IMR-90 (cell line): ENCODE measurements at regions not wholly inside any gene's neighbourhood (a gene's known extent, or its start where the extent isn't known, plus 50 kb on each side); places are given as distances from the start of the nearest gene placed in this dataset.

ENCODE experiments used
- ATAC-seq: fragments of 200-7000 bp; cut with Tn5 transposase; 2 replicates; pipeline ENCODE4 v1.9.1; 2020; ENCODE audit warnings: low read depth, mild to moderate bottlenecking, moderate library complexity
- BruUV-seq: library from RNA; stranded (reverse); fragments of 400-500 nt; replicated peaks from 2 replicates; lab custom pipeline; 2021; lab: Mats Ljungman, UMichigan
- CTCF ChIA-PET: fragments of 300-600 bp; formaldehyde crosslinking; extraction: SDS; loops from one replicate; lab custom pipeline; 2021; ENCODE audit warnings: antibody characterized with exemption; lab: Yijun Ruan, JAX
- POLR2A ChIA-PET: fragments of 300-600 bp; sonication (Branson Sonifier 250); formaldehyde crosslinking; loops from one replicate; lab custom pipeline; 2022; ENCODE audit warnings: antibody characterized with exemption; ENCODE audit not compliant: unreplicated experiment; lab: Charles Lee
- DNase-seq: peaks from one replicate; pipeline ENCODE4 v3.0.0; 2013
- H2AFZ ChIP-seq: replicated peaks from 2 replicates; pipeline ENCODE3; 2013; ENCODE audit warnings: low read length, mild to moderate bottlenecking; ENCODE audit not compliant: poor library complexity
- H2AK5ac ChIP-seq: 2 replicates; pipeline ENCODE4 v1.6.1; 2013; ENCODE audit warnings: low read depth, low read length, inconsistent platforms
- H2AK9ac ChIP-seq: replicated peaks from 2 replicates; pipeline ENCODE3; 2013; ENCODE audit warnings: mild to moderate bottlenecking, low read depth, low read length, moderate library complexity; ENCODE audit not compliant: poor library complexity
- H2BK120ac ChIP-seq: 2 replicates; pipeline ENCODE4 v1.6.1; 2013; ENCODE audit warnings: low read depth, low read length, inconsistent platforms
- H2BK15ac ChIP-seq: 3 replicates; pipeline ENCODE4 v1.6.1; 2013; ENCODE audit warnings: low read depth, low read length, inconsistent platforms
- H2BK20ac ChIP-seq: 2 replicates; pipeline ENCODE4 v1.6.1; 2013; ENCODE audit warnings: low read depth, mild to moderate bottlenecking, inconsistent platforms, low read length, moderate library complexity
- H2BK5ac ChIP-seq: 2 replicates; pipeline ENCODE4 v1.6.1; 2013; ENCODE audit warnings: mild to moderate bottlenecking, low read depth, low read length, inconsistent platforms; ENCODE audit not compliant: poor library complexity, severe bottlenecking
- H3K14ac ChIP-seq: replicated peaks from 2 replicates; pipeline ENCODE4 v1.6.1; 2013; ENCODE audit warnings: low read depth, low read length, inconsistent platforms
- H3K18ac ChIP-seq: 2 replicates; pipeline ENCODE4 v1.6.1; 2013; ENCODE audit warnings: low read depth, low read length, control low read depth
- H3K23ac ChIP-seq: 2 replicates; pipeline ENCODE4 v1.6.1; 2013; ENCODE audit warnings: low read depth, low read length, inconsistent platforms
- H3K27ac ChIP-seq: 2 replicates; pipeline ENCODE4 v1.5.1; 2013; ENCODE audit warnings: mild to moderate bottlenecking, control low read depth, low read length; ENCODE audit not compliant: insufficient read depth
- H3K27me3 ChIP-seq: 2 replicates; pipeline ENCODE4 v1.6.1; 2013; ENCODE audit warnings: low read length; ENCODE audit not compliant: control insufficient read depth, insufficient read depth
- H3K36me3 ChIP-seq: 2 replicates; pipeline ENCODE4 v1.6.1; 2013; ENCODE audit warnings: low read length, mixed read lengths; ENCODE audit not compliant: control insufficient read depth, insufficient read depth
- H3K4ac ChIP-seq: 2 replicates; pipeline ENCODE4 v1.6.1; 2013; ENCODE audit warnings: low read depth, low read length, inconsistent platforms
- H3K4me1 ChIP-seq: 2 replicates; pipeline ENCODE4 v1.6.1; 2013; ENCODE audit warnings: low read length, mixed read lengths; ENCODE audit not compliant: control insufficient read depth, insufficient read depth
- H3K4me2 ChIP-seq: 2 replicates; pipeline ENCODE4 v1.6.1; 2013; ENCODE audit warnings: low read depth, mild to moderate bottlenecking, control low read depth, low read length, moderate library complexity
- H3K4me3 ChIP-seq: 2 replicates; pipeline ENCODE4 v1.5.1; 2013; ENCODE audit warnings: low read depth, mild to moderate bottlenecking, control low read depth, low read length, moderate library complexity; ENCODE audit not compliant: insufficient read depth
- H3K56ac ChIP-seq: 2 replicates; pipeline ENCODE4 v1.6.1; 2013; ENCODE audit warnings: low read length, inconsistent platforms; ENCODE audit not compliant: insufficient read depth; ENCODE audit errors: extremely low read depth
- H3K79me1 ChIP-seq, 2 experiments: 2 replicates each; pipeline ENCODE4 v1.6.1; 2013; ENCODE audit warnings: low read length in 2 of 2, inconsistent platforms in 1 of 2, low read depth in 1 of 2
- H3K9ac ChIP-seq: 2 replicates; pipeline ENCODE4 v1.6.1; 2013; ENCODE audit warnings: low read depth, low read length, control low read depth
- H3K9me1 ChIP-seq: 2 replicates; pipeline ENCODE4 v1.6.1; 2013; ENCODE audit warnings: low read length, inconsistent platforms; ENCODE audit not compliant: insufficient read depth
- H3K9me3 ChIP-seq: 2 replicates; pipeline ENCODE4 v1.6.1; 2013; ENCODE audit warnings: low read length; ENCODE audit not compliant: control insufficient read depth, insufficient read depth
- H4K20me1 ChIP-seq: 2 replicates; pipeline ENCODE4 v1.6.1; 2013; ENCODE audit warnings: low read length, inconsistent platforms; ENCODE audit not compliant: insufficient read depth
- H4K5ac ChIP-seq: 2 replicates; pipeline ENCODE4 v1.6.1; 2013; ENCODE audit warnings: mild to moderate bottlenecking, low read depth, low read length, control low read depth
- H4K8ac ChIP-seq, 2 experiments: 2 replicates each; pipeline ENCODE4 v1.6.1; 2013; ENCODE audit warnings: low read depth in 2 of 2, low read length in 2 of 2, control low read depth in 1 of 2, inconsistent platforms in 1 of 2
- H4K91ac ChIP-seq: 2 replicates; pipeline ENCODE4 v1.6.1; 2013; ENCODE audit warnings: low read depth, low read length, inconsistent platforms; ENCODE audit not compliant: insufficient read depth
- BHLHE40 ChIP-seq: fragments of 150-350 bp; IDR thresholded peaks from 2 replicates; pipeline ENCODE4 v1.6.1; 2016; ENCODE audit warnings: mild to moderate bottlenecking, low read depth, low read length
- CEBPB ChIP-seq: IDR thresholded peaks from 2 replicates; pipeline ENCODE4 v1.6.1; 2012; ENCODE audit warnings: low read depth, low read length, improper control_type of control experiment
- CHD1 ChIP-seq: IDR thresholded peaks from 2 replicates; pipeline ENCODE4 v1.6.1; 2012; ENCODE audit warnings: low read depth, low read length, improper control_type of control experiment
- CTCF ChIP-seq: conservative IDR thresholded peaks from 2 replicates; pipeline ENCODE4 v1.5.1; 2012; ENCODE audit warnings: mild to moderate bottlenecking, low read depth, low read length, improper control_type of control experiment
- ELK1 ChIP-seq: fragments of 150-350 bp; IDR thresholded peaks from 2 replicates; pipeline ENCODE4 v1.6.1; 2016; ENCODE audit warnings: low read depth, mild to moderate bottlenecking, low read length, moderate library complexity, borderline replicate concordance
- FOS ChIP-seq: fragments of 150-350 bp; IDR thresholded peaks from 2 replicates; pipeline ENCODE4 v1.6.1; 2016; ENCODE audit warnings: low read depth, low read length
- MAFK ChIP-seq: IDR thresholded peaks from 2 replicates; pipeline ENCODE4 v1.6.1; 2012; ENCODE audit warnings: low read depth, low read length, improper control_type of control experiment
- MAZ ChIP-seq: IDR thresholded peaks from 2 replicates; pipeline ENCODE4 v1.6.1; 2012; ENCODE audit warnings: low read depth, mild to moderate bottlenecking, low read length, improper control_type of control experiment, moderate library complexity, borderline replicate concordance
- MXI1 ChIP-seq: IDR thresholded peaks from 2 replicates; pipeline ENCODE4 v1.6.1; 2012; ENCODE audit warnings: low read depth, mild to moderate bottlenecking, low read length, moderate library complexity, borderline replicate concordance
- NFE2L2 ChIP-seq: fragments of 150-350 bp; IDR thresholded peaks from 2 replicates; pipeline ENCODE4 v1.6.1; 2016; ENCODE audit warnings: low read depth, mild to moderate bottlenecking, low read length
- POLR2A ChIP-seq: IDR thresholded peaks from 2 replicates; pipeline ENCODE4 v1.6.1; 2012; ENCODE audit warnings: mild to moderate bottlenecking, low read depth, low read length
- RAD21 ChIP-seq: IDR thresholded peaks from 2 replicates; pipeline ENCODE4 v1.6.1; 2012; ENCODE audit warnings: low read length, improper control_type of control experiment
- RCOR1 ChIP-seq: IDR thresholded peaks from 2 replicates; pipeline ENCODE4 v1.6.1; 2012; ENCODE audit warnings: mild to moderate bottlenecking, low read length, improper control_type of control experiment; ENCODE audit not compliant: insufficient replicate concordance
- RFX5 ChIP-seq: IDR thresholded peaks from 2 replicates; pipeline ENCODE4 v1.8.0; 2012; ENCODE audit warnings: low read depth, mild to moderate bottlenecking, low read length, moderate library complexity
- SMC3 ChIP-seq: fragments of 150-350 bp; IDR thresholded peaks from 2 replicates; pipeline ENCODE4 v1.6.1; 2016; ENCODE audit warnings: low read depth, mild to moderate bottlenecking, antibody characterized with exemption, low read length, moderate library complexity
- USF2 ChIP-seq: fragments of 150-350 bp; IDR thresholded peaks from 2 replicates; pipeline ENCODE4 v1.6.1; 2017; ENCODE audit warnings: mild to moderate bottlenecking, antibody characterized with exemption, low read length, low read depth
- WGBS, 2 experiments: methylation state at CpG; one replicate each; pipeline versions ENCODE4 v1.1.5 to v1.1.7; 2013; ENCODE audit warnings: missing lambda C conversion rate in 2 of 2; ENCODE audit not compliant: insufficient read length in 1 of 2; ENCODE audit errors: extremely low coverage in 2 of 2; 5-methylcytosine and 5-hydroxymethylcytosine counted together
- dilution Hi-C: fragments of 300-500 bp; cut with HindIII; formaldehyde crosslinking; loops from one replicate; pipeline ENCODE4 v1.14.3; 2018; ENCODE audit warnings: low sequenced_read_pairs; ENCODE audit not compliant: unreplicated experiment
- in situ Hi-C: fragments of 300-500 bp; cut with MboI; formaldehyde crosslinking; loops from 3 replicates; pipeline ENCODE4 v1.14.3; 2019; ENCODE audit warnings: low sequenced_read_pairs, inconsistent platforms, mixed read lengths
- intact Hi-C: fragments of 100-400 bp; cut with micrococcal nuclease; formaldehyde crosslinking; loops from 2 replicates; pipeline ENCODE4 v1.10.0; 2022

- peaks cover 2% of the 10 kb centered on the region; the same call in 1 of the 2 replicates for H3K4me1 ChIP-seq
- no peak overlapping the region for H3K27ac ChIP-seq
- H2AK9ac ChIP-seq = no peak overlapping the region
- no peak overlapping the region for H3K4me2 ChIP-seq
- H3K9ac ChIP-seq = no peak overlapping the region
- H3K27me3 ChIP-seq = no peaks in the 10 kb centered on the region
- H3K14ac ChIP-seq = no peak overlapping the region
- WGBS, 2 experiments = no CpG with 5 or more reads among the region's 2 CpGs
- DNase-seq (no peak), ATAC-seq (no peak)
- no peaks in the 10 kb centered on the region for H4K20me1 ChIP-seq
- dilution Hi-C loops = no loop called here
- intact Hi-C loops = no loop called here
- H3K23ac ChIP-seq = no peak overlapping the region
- H3K56ac ChIP-seq = no peak overlapping the region
- H3K4me3 ChIP-seq = no peak overlapping the region
- in situ Hi-C loops = no loop called here
- H4K8ac ChIP-seq = no peak overlapping the region
- no peak overlapping the region for H3K4ac ChIP-seq
- H3K36me3 ChIP-seq = no peaks in the 10 kb centered on the region
- H3K79me1 ChIP-seq = no peaks in the 10 kb centered on the region
- no peak overlapping the region for H2BK120ac ChIP-seq
- ChIA-PET CTCF (no interaction called here), POLR2A (no interaction called here)
- H4K91ac ChIP-seq = no peak overlapping the region
- H3K9me1 ChIP-seq = no peaks in the 10 kb centered on the region
- no peak overlapping the region for H2BK20ac ChIP-seq
- H2AFZ ChIP-seq = no peak overlapping the region
- BruUV-seq = no TSS peak
- no peak overlapping the region for H4K5ac ChIP-seq
- no peak overlapping the region for H2BK15ac ChIP-seq
- no peak overlapping the region for H3K18ac ChIP-seq
- TF ChIP-seq POLR2A (no peak), SMC3 (no peak), RFX5 (no peak), CTCF (no peak), CEBPB (no peak), RAD21 (no peak), MAZ (no peak), NFE2L2 (no peak), MXI1 (no peak), RCOR1 (no peak), CHD1 (no peak), USF2 (no peak), BHLHE40 (no peak), FOS (no peak), MAFK (no peak), ELK1 (no peak)
- no peak overlapping the region for H2BK5ac ChIP-seq
- no peaks in the 10 kb centered on the region; the same call in 1 of the 2 replicates for H3K9me3 ChIP-seq
- no peak overlapping the region for H2AK5ac ChIP-seq
Measured at GRCh38 chr3:180316321-180316720, 279.6 kb upstream of the PEX5L start.
